ENCODE measurements at regions not wholly inside any gene's neighbourhood (a gene's known extent, or its start where the extent isn't known, plus 50 kb on each side); places are given as distances from the start of the nearest gene placed in this dataset.

GRCh38 chr15:87656372-87656771, 600.2 kb downstream of the NTRK3 start:
- TF ChIP-seq CTCF (IDR thresholded peaks at IDR 0.05) (no peak), POLR2AphosphoS5 (IDR thresholded peaks at IDR 0.05) (no peak), POLR2A (IDR thresholded peaks at IDR 0.05) (no peak)

All from suprapubic skin (tissue), 4 donors.